ENCODE measurements at regions not wholly inside any gene's neighbourhood (a gene's known extent, or its start where the extent isn't known, plus 50 kb on each side); places are given as distances from the start of the nearest gene placed in this dataset.
A peak's percentile ranks its signal among the peaks of the same experiment; 100 is the strongest.

- TF ChIP-seq ZBTB11 (CRISPR knock-in tag; IDR thresholded peaks at IDR 0.05) (no peak), MXI1 (IDR thresholded peaks at IDR 0.05; ENCODE audit: low read depth, low read length) (no peak), NFIC (IDR thresholded peaks at IDR 0.05; ENCODE audit: low read depth, low read length) (no peak), SREBF1 (IDR thresholded peaks at IDR 0.05; ENCODE audit: low read length) (no peak), SUZ12 (IDR thresholded peaks at IDR 0.05; ENCODE audit: unreplicated experiment) (no peak), TBL1XR1 (IDR thresholded peaks at IDR 0.05; ENCODE audit: low read depth, low read length) (no peak), SMC3 (IDR thresholded peaks at IDR 0.05; ENCODE audit: borderline replicate concordance, low read length) (peak; percentile 98), TARDBP (IDR thresholded peaks at IDR 0.05; ENCODE audit: borderline replicate concordance) (no peak), STAT3 (IDR thresholded peaks at IDR 0.05; ENCODE audit: low read depth, low read length) (no peak), CHD2 (IDR thresholded peaks at IDR 0.05; ENCODE audit: borderline replicate concordance, low read depth, low read length) (0 out of 2 replicates have a peak, but pooled peaks have one; percentile 31), IRF4 (IDR thresholded peaks at IDR 0.05; ENCODE audit: low read depth, low read length) (peak; percentile 43; the same call in 1 of the 2 replicates), BACH1 (IDR thresholded peaks at IDR 0.05; ENCODE audit: borderline replicate concordance) (no peak), BCL11A (IDR thresholded peaks at IDR 0.05; ENCODE audit: low read depth, low read length) (no peak), LARP7 (IDR thresholded peaks at IDR 0.05) (no peak), SREBF2 (IDR thresholded peaks at IDR 0.05; ENCODE audit: low read length) (no peak), RELA (IDR thresholded peaks at IDR 0.05; ENCODE audit: borderline replicate concordance, partially characterized antibody) (no peak), YY1 (IDR thresholded peaks at IDR 0.05; ENCODE audit: low read depth, low read length) (peak; percentile 70; the same call in 1 of the 2 replicates), TCF12 (IDR thresholded peaks at IDR 0.05; ENCODE audit: low read depth, low read length) (no peak), MEF2B (IDR thresholded peaks at IDR 0.05; ENCODE audit: partially characterized antibody, poor library complexity, severe bottlenecking) (peak; percentile 4), ETV6 (conservative IDR thresholded peaks at IDR 0.05 in 1 of 2, IDR thresholded peaks at IDR 0.05 in 1 of 2; ENCODE audit: borderline replicate concordance in 1 of 2, low read depth in 1 of 2) (no peak)
- TF ChIP-seq, protein P1, sequence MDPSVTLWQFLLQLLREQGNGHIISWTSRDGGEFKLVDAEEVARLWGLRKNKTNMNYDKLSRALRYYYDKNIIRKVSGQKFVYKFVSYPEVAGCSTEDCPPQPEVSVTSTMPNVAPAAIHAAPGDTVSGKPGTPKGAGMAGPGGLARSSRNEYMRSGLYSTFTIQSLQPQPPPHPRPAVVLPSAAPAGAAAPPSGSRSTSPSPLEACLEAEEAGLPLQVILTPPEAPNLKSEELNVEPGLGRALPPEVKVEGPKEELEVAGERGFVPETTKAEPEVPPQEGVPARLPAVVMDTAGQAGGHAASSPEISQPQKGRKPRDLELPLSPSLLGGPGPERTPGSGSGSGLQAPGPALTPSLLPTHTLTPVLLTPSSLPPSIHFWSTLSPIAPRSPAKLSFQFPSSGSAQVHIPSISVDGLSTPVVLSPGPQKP (IDR thresholded peaks at IDR 0.05; ENCODE audit: low read depth, low read length) = no peak
- TF ChIP-seq, protein P2, sequence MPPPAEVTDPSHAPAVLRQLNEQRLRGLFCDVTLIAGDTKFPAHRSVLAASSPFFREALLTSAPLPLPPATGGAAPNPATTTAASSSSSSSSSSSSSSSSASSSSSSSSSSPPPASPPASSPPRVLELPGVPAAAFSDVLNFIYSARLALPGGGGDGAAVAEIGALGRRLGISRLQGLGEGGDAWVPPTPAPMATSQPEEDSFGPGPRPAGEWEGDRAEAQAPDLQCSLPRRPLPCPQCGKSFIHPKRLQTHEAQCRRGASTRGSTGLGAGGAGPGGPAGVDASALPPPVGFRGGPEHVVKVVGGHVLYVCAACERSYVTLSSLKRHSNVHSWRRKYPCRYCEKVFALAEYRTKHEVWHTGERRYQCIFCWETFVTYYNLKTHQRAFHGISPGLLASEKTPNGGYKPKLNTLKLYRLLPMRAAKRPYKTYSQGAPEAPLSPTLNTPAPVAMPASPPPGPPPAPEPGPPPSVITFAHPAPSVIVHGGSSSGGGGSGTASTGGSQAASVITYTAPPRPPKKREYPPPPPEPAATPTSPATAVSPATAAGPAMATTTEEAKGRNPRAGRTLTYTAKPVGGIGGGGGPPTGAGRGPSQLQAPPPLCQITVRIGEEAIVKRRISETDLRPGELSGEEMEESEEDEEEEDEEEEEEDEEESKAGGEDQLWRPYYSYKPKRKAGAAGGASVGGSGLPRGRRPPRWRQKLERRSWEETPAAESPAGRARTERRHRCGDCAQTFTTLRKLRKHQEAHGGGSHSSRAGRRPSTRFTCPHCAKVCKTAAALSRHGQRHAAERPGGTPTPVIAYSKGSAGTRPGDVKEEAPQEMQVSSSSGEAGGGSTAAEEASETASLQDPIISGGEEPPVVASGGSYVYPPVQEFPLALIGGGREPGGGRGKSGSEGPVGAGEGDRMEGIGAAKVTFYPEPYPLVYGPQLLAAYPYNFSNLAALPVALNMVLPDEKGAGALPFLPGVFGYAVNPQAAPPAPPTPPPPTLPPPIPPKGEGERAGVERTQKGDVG (CRISPR knock-in tag; IDR thresholded peaks at IDR 0.05) = no peak
- TF ChIP-seq, protein P3, sequence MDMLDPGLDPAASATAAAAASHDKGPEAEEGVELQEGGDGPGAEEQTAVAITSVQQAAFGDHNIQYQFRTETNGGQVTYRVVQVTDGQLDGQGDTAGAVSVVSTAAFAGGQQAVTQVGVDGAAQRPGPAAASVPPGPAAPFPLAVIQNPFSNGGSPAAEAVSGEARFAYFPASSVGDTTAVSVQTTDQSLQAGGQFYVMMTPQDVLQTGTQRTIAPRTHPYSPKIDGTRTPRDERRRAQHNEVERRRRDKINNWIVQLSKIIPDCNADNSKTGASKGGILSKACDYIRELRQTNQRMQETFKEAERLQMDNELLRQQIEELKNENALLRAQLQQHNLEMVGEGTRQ (IDR thresholded peaks at IDR 0.05; ENCODE audit: borderline replicate concordance, low read depth, low read length) = no peak
Observed at GRCh38 chr2:136378712-136379595, 261.0 kb upstream of the CXCR4 start (continued).

Data from GM12878 (cell line).